GM12874 (cell line): ENCODE measurements at regions not wholly inside any gene's neighbourhood (a gene's known extent, or its start where the extent isn't known, plus 50 kb on each side); places are given as distances from the start of the nearest gene placed in this dataset.

Experiments
- CTCF ChIP-seq: IDR thresholded peaks from 2 replicates; pipeline ENCODE4 v1.5.1; 2011; ENCODE audit warnings: low read depth, mild to moderate bottlenecking, control low read depth, low read length, moderate library complexity; ENCODE audit not compliant: insufficient read depth

GRCh38 chr20:51938559-51939258 is 136.4 kb upstream of the SALL4 start:
- TF ChIP-seq CTCF = no peak

GRCh38 chr20:51937779-51938178 is 135.5 kb upstream of the SALL4 start:
- no peak for TF ChIP-seq CTCF

GRCh38 chr20:51936377-51936776 is 134.1 kb upstream of the SALL4 start:
- TF ChIP-seq CTCF = no peak

GRCh38 chr20:51935003-51935358 is 132.7 kb upstream of the SALL4 start:
- no peak for TF ChIP-seq CTCF

GRCh38 chr20:51934301-51935002 is 132.1 kb upstream of the SALL4 start:
- TF ChIP-seq CTCF = no peak

GRCh38 chr20:51931371-51931781 is 129.1 kb upstream of the SALL4 start:
- no peak for TF ChIP-seq CTCF

- TF ChIP-seq CTCF = no peak
These were observed 128.5 kb upstream of the SALL4 start for GRCh38 chr20:51930775-51931174.
